ENCODE measurements at regions not wholly inside any gene's neighbourhood (a gene's known extent, or its start where the extent isn't known, plus 50 kb on each side); places are given as distances from the start of the nearest gene placed in this dataset.
"Not testable (repeated sequence)": the region's sequence is repeated elsewhere in the genome, so short reads cannot be mapped to it uniquely, and the experiment has no call there.

DNA sequence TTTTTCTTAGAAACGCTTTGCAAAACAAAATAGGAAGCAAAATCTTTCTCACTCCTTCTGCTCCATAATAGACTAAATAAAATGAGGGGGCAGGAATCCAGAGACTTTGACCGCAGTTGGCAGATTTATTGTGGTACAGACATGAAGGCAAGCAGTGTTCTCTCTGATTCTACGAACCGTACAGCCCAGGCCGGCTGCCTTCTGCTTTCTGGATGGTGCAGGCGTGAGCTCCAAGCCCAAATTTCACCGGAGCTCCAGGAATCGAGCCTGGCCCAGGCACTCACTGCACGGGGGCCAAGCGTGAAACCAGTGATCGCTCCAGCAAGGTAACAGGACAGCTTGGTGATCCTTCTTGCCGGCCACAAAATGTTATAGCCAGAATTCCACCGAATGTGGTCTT, 202.9 kb downstream of the GOLGA6L6 start:
- TF ChIP-seq, protein P1, sequence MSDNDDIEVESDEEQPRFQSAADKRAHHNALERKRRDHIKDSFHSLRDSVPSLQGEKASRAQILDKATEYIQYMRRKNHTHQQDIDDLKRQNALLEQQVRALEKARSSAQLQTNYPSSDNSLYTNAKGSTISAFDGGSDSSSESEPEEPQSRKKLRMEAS (IDR thresholded peaks at IDR 0.05), result not testable (repeated sequence)
- TF ChIP-seq CTCF (IDR thresholded peaks at IDR 0.05; ENCODE audit: low read depth, low read length, missing input control); GABPA (IDR thresholded peaks at IDR 0.05 in 1 of 2, conservative IDR thresholded peaks at IDR 0.05 in 1 of 2); YY1 (IDR thresholded peaks at IDR 0.05): not testable (repeated sequence)
- TF ChIP-seq, protein P2, sequence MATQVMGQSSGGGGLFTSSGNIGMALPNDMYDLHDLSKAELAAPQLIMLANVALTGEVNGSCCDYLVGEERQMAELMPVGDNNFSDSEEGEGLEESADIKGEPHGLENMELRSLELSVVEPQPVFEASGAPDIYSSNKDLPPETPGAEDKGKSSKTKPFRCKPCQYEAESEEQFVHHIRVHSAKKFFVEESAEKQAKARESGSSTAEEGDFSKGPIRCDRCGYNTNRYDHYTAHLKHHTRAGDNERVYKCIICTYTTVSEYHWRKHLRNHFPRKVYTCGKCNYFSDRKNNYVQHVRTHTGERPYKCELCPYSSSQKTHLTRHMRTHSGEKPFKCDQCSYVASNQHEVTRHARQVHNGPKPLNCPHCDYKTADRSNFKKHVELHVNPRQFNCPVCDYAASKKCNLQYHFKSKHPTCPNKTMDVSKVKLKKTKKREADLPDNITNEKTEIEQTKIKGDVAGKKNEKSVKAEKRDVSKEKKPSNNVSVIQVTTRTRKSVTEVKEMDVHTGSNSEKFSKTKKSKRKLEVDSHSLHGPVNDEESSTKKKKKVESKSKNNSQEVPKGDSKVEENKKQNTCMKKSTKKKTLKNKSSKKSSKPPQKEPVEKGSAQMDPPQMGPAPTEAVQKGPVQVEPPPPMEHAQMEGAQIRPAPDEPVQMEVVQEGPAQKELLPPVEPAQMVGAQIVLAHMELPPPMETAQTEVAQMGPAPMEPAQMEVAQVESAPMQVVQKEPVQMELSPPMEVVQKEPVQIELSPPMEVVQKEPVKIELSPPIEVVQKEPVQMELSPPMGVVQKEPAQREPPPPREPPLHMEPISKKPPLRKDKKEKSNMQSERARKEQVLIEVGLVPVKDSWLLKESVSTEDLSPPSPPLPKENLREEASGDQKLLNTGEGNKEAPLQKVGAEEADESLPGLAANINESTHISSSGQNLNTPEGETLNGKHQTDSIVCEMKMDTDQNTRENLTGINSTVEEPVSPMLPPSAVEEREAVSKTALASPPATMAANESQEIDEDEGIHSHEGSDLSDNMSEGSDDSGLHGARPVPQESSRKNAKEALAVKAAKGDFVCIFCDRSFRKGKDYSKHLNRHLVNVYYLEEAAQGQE (IDR thresholded peaks at IDR 0.05), result not testable (repeated sequence)

Data from liver (tissue), 3 donors.